SK-N-SH (cell line): ENCODE measurements at regions not wholly inside any gene's neighbourhood (a gene's known extent, or its start where the extent isn't known, plus 50 kb on each side); places are given as distances from the start of the nearest gene placed in this dataset.

Experiments used
- CTCF ChIA-PET: fragments of 300-600, 350-600 bp; formaldehyde crosslinking; extraction: SDS; loops from one replicate; lab custom pipeline; 2021; lab: Yijun Ruan, JAX
- POLR2A ChIA-PET: fragments of 350-600 bp; sonication (Branson Sonifier 250); formaldehyde crosslinking; extraction: SDS; loops from one replicate; lab custom pipeline; 2020; ENCODE audit warnings: antibody characterized with exemption, inconsistent platforms; lab: Yijun Ruan, JAX
- DNase-seq: peaks from one replicate; pipeline ENCODE4 v3.0.0; 2012
- H2AFZ ChIP-seq: fragments of 200-600 bp; sonication (generic); 2 replicates; pipeline ENCODE4 v1.8.1; 2016; ENCODE audit warnings: antibody characterized with exemption, mild to moderate bottlenecking, low read depth
- H3F3A ChIP-seq: fragments of 200-600 bp; sonication (generic); replicated peaks from 2 replicates; pipeline ENCODE3; 2016; ENCODE audit warnings: antibody characterized with exemption, mild to moderate bottlenecking; ENCODE audit not compliant: insufficient read depth
- H3K27ac ChIP-seq, 2 experiments: fragments of 200-500 bp in 1 of 2; fragments of 200-600 bp in 1 of 2; sonication (Bioruptor generic) in 1 of 2; sonication (generic), shearing (Covaris generic) in 1 of 2; 2 replicates each; pipeline versions ENCODE4 v1.5.1 to v1.6.1; 2014 to 2016; ENCODE audit warnings: low read depth in 2 of 2, inconsistent platforms in 1 of 2, low read length in 1 of 2, mild to moderate bottlenecking in 1 of 2, mixed read lengths in 1 of 2
- H3K27me3 ChIP-seq: fragments of 200-600 bp; sonication (generic), shearing (Covaris generic); 2 replicates; pipeline ENCODE4 v1.6.1; 2016; ENCODE audit warnings: mixed run types; ENCODE audit not compliant: insufficient read depth
- H3K36me3 ChIP-seq, 2 experiments: fragments of 200-500 bp in 1 of 2; fragments of 200-600 bp in 1 of 2; sonication (Bioruptor generic) in 1 of 2; sonication (generic) in 1 of 2; replicated peaks in 1 of 2; 2 replicates each; pipeline versions ENCODE3 to v1.5.1; 2014 to 2016; ENCODE audit warnings: low read length in 1 of 2, mild to moderate bottlenecking in 1 of 2; ENCODE audit not compliant: insufficient read depth in 2 of 2, control insufficient read depth in 1 of 2
- H3K4me1 ChIP-seq, 2 experiments: fragments of 200-500 bp in 1 of 2; fragments of 200-600 bp in 1 of 2; sonication (Bioruptor generic) in 1 of 2; sonication (generic), shearing (Covaris generic) in 1 of 2; 2 replicates each; pipeline versions ENCODE4 v1.5.1 to v1.6.1; 2014 to 2016; ENCODE audit warnings: low read depth in 1 of 2, low read length in 1 of 2, mixed run types in 1 of 2; ENCODE audit not compliant: insufficient read depth in 2 of 2, control insufficient read depth in 1 of 2
- H3K4me2 ChIP-seq: fragments of 200-600 bp; sonication (generic), shearing (Covaris generic); 2 replicates; pipeline ENCODE4 v1.6.1; 2017; ENCODE audit warnings: mixed run types
- H3K4me3 ChIP-seq, 2 experiments: fragments of 200-500 bp in 1 of 2; fragments of 200-600 bp in 1 of 2; sonication (Bioruptor generic) in 1 of 2; sonication (generic), shearing (Covaris generic) in 1 of 2; 2 replicates each; pipeline versions ENCODE4 v1.5.1 to v1.8.1; 2014 to 2016; ENCODE audit warnings: low read depth in 2 of 2, inconsistent platforms in 1 of 2, low read length in 1 of 2, mild to moderate bottlenecking in 1 of 2, mixed read lengths in 1 of 2, moderate library complexity in 1 of 2
- H3K79me2 ChIP-seq: fragments of 200-600 bp; sonication (generic); 2 replicates; pipeline ENCODE4 v1.8.1; 2017; ENCODE audit warnings: mild to moderate bottlenecking; ENCODE audit not compliant: insufficient read depth
- H3K9ac ChIP-seq: fragments of 200-600 bp; sonication (generic); 2 replicates; pipeline ENCODE4 v1.6.1; 2017; ENCODE audit warnings: mixed run types
- H3K9me2 ChIP-seq: fragments of 200-600 bp; sonication (generic); 2 replicates; pipeline ENCODE4 v1.6.1; 2017; ENCODE audit warnings: mixed run types
- H3K9me3 ChIP-seq: fragments of 200-600 bp; sonication (generic); 2 replicates; pipeline ENCODE4 v1.6.1; 2017; ENCODE audit warnings: mixed run types, mild to moderate bottlenecking, moderate library complexity
- H4K20me1 ChIP-seq: fragments of 200-600 bp; sonication (generic); 2 replicates; pipeline ENCODE4 v1.6.1; 2017; ENCODE audit warnings: mild to moderate bottlenecking, mixed run types; ENCODE audit not compliant: insufficient read depth
- FOSL2 ChIP-seq: IDR thresholded peaks from 2 replicates; pipeline ENCODE4 v1.4.0; 2012; ENCODE audit warnings: low read depth, mild to moderate bottlenecking, moderate library complexity, borderline replicate concordance
- GATA2 ChIP-seq: sonication (generic); formaldehyde crosslinking; IDR thresholded peaks from 2 replicates; pipeline ENCODE4 v1.5.0; 2020; ENCODE audit warnings: mild to moderate bottlenecking, missing genetic modification reagents
- MAX ChIP-seq: IDR thresholded peaks from 2 replicates; pipeline ENCODE4 v1.4.0; 2012; ENCODE audit warnings: low read depth
- NFIC ChIP-seq: IDR thresholded peaks from 2 replicates; pipeline ENCODE4 v1.4.0; 2012; ENCODE audit warnings: borderline replicate concordance
- NRF1 ChIP-seq: IDR thresholded peaks from 2 replicates; pipeline ENCODE4 v1.6.1; 2012; ENCODE audit warnings: low read depth, mild to moderate bottlenecking, low read length
- RAD21 ChIP-seq: IDR thresholded peaks from 2 replicates; pipeline ENCODE4 v1.6.1; 2012; ENCODE audit warnings: mild to moderate bottlenecking, low read length
- RCOR1 ChIP-seq: fragments of 150-350 bp; IDR thresholded peaks from 2 replicates; pipeline ENCODE4 v1.6.1; 2017; ENCODE audit warnings: antibody characterized with exemption, low read length
- REST ChIP-seq: IDR thresholded peaks from 2 replicates; pipeline ENCODE4 v1.6.1; 2012; ENCODE audit warnings: mild to moderate bottlenecking, low read depth, low read length, moderate library complexity
- SIN3A ChIP-seq: IDR thresholded peaks from 2 replicates; pipeline ENCODE4 v1.6.1; 2012; ENCODE audit warnings: low read depth, mild to moderate bottlenecking, low read length, moderate library complexity, borderline replicate concordance
- SMC3 ChIP-seq: IDR thresholded peaks from 2 replicates; pipeline ENCODE4 v1.6.1; 2012; ENCODE audit warnings: low read depth, low read length, improper control_type of control experiment
- TCF12 ChIP-seq: IDR thresholded peaks from 2 replicates; pipeline ENCODE4 v1.4.0; 2012
- TEAD4 ChIP-seq: IDR thresholded peaks from 2 replicates; pipeline ENCODE4 v1.4.0; 2012; ENCODE audit warnings: mild to moderate bottlenecking, borderline replicate concordance; ENCODE audit not compliant: insufficient read depth
- USF1 ChIP-seq: IDR thresholded peaks from 2 replicates; pipeline ENCODE4 v1.4.0; 2012; ENCODE audit warnings: low read depth, borderline replicate concordance
- WGBS: methylation state at CpG from one replicate; pipeline ENCODE4 v1.1.6; 2017; ENCODE audit warnings: low lambda C conversion rate; 5-methylcytosine and 5-hydroxymethylcytosine counted together
- TF ChIP-seq, protein P1 (sequence below): fragments of 150-350 bp; IDR thresholded peaks from 2 replicates; pipeline ENCODE4 v1.6.1; 2016; ENCODE audit warnings: mild to moderate bottlenecking, low read depth, low read length

DNA sequence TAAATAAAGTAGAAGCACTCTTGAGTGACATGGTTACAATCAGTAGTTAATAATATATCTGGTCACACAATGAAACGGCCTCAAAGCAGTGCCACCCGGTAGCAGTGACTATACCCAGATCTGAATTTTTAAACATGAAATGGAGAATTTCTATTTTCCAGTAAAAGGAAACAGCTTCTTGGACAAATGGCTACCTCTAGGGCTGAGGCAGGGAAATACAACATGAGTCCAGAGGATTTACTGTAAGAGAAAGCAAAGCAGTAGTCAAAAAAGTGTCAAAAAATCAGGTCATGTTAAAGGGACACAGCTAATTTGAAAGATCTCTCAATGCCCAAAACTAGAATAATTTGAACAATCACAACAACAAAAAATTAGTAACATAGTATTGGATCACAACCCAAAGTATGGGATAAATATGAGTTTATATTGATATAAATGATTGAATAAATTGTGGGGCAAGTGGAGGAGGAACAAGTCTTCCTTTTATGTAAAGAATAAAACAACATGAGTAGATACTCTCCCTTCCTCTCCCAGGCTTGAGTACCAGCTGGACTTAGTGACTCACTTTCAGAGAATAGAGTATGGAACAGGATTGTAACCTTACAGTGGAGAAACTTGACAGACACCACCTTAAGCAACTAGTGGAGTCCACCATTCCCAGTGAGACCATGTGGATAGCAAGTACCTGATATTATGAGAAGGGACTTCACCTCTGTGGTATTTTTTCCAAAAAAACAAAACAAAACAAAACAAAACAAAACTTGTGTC lies 180.8 kb downstream of the MBD2 start:
- H3K9me2 ChIP-seq = no peaks in the 10 kb centered on the region
- CTCF ChIA-PET = interaction anchor here (0.6 to 1.1 kb wide), 3 partner anchors 14 to 600 kb away, joined by 3 to 5 read pairs (median 3); no protein-coding TSS in a partner anchor
- no peaks in the 10 kb centered on the region for H3K36me3 ChIP-seq
- H2AFZ ChIP-seq = no peak overlapping the region
- TF ChIP-seq RAD21 = peak; percentile 28; the same call in 1 of the 2 replicates
- no peak for TF ChIP-seq USF1
- H3K27ac ChIP-seq = no peak overlapping the region
- no peak overlapping the region for H3K4me2 ChIP-seq
- POLR2A ChIA-PET = no interaction called here
- no peak overlapping the region for H3K9ac ChIP-seq
- DNase-seq = no peak
- no peaks in the 10 kb centered on the region for H4K20me1 ChIP-seq
- no peaks in the 10 kb centered on the region for H3K9me3 ChIP-seq
- no peaks in the 10 kb centered on the region for H3K79me2 ChIP-seq
- no peaks in the 10 kb centered on the region for H3K4me1 ChIP-seq
- no peaks in the 10 kb centered on the region for H3F3A ChIP-seq
- H3K27me3 ChIP-seq = no peaks in the 10 kb centered on the region
- no peak overlapping the region for H3K4me3 ChIP-seq
- 22% methylated on average over 2 of the region's 2 CpGs for WGBS

- no peaks in the 10 kb centered on the region for H3K36me3 ChIP-seq
- H3K4me3 ChIP-seq = no peak overlapping the region
- no peaks in the 10 kb centered on the region for H3K4me1 ChIP-seq
- CTCF ChIA-PET = no interaction called here
- no peaks in the 10 kb centered on the region for H3F3A ChIP-seq
- no peaks in the 10 kb centered on the region for H3K27me3 ChIP-seq
- H3K9ac ChIP-seq = no peak overlapping the region
- no peaks in the 10 kb centered on the region for H3K79me2 ChIP-seq
- no peaks in the 10 kb centered on the region for H4K20me1 ChIP-seq
- POLR2A ChIA-PET = no interaction called here
- no peak overlapping the region for H2AFZ ChIP-seq
- TF ChIP-seq, protein P1, sequence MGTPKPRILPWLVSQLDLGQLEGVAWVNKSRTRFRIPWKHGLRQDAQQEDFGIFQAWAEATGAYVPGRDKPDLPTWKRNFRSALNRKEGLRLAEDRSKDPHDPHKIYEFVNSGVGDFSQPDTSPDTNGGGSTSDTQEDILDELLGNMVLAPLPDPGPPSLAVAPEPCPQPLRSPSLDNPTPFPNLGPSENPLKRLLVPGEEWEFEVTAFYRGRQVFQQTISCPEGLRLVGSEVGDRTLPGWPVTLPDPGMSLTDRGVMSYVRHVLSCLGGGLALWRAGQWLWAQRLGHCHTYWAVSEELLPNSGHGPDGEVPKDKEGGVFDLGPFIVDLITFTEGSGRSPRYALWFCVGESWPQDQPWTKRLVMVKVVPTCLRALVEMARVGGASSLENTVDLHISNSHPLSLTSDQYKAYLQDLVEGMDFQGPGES = no peak
- TF ChIP-seq REST (no peak), TCF12 (no peak), GATA2 (no peak), FOSL2 (no peak), NRF1 (no peak), MAX (no peak), RAD21 (no peak), RCOR1 (no peak), SIN3A (no peak), NFIC (no peak), SMC3 (no peak), TEAD4 (no peak)
- DNase-seq = no peak
- no peak overlapping the region for H3K4me2 ChIP-seq
- H3K27ac ChIP-seq = no peak overlapping the region
- H3K9me3 ChIP-seq = no peaks in the 10 kb centered on the region
- no peaks in the 10 kb centered on the region; the same call in 1 of the 2 replicates for H3K9me2 ChIP-seq
Measured at GRCh38 chr18:54035927-54036326, 188.5 kb downstream of the MBD2 start.
